Left ventricle myocardium inferior (tissue), 1 donor: ENCODE measurements at regions not wholly inside any gene's neighbourhood (a gene's known extent, or its start where the extent isn't known, plus 50 kb on each side); places are given as distances from the start of the nearest gene placed in this dataset.
A peak's percentile ranks its signal among the peaks of the same experiment; 100 is the strongest.

Experiments used
- DNase-seq: peaks from one replicate; pipeline ENCODE4 v3.0.0-alpha.2; 2020
- H3K27ac ChIP-seq: fragments of 200-600 bp; replicated peaks from 2 replicates; pipeline ENCODE4 v1.8.0; 2021
- H3K27me3 ChIP-seq: fragments of 200-600 bp; 2 replicates; pipeline ENCODE4 v1.8.0; 2021; ENCODE audit warnings: low read depth
- H3K36me3 ChIP-seq: fragments of 200-600 bp; 2 replicates; pipeline ENCODE4 v1.8.0; 2021
- H3K4me1 ChIP-seq: fragments of 200-600 bp; 2 replicates; pipeline ENCODE4 v1.8.0; 2021
- H3K4me3 ChIP-seq: fragments of 200-600 bp; 2 replicates; pipeline ENCODE4 v1.8.0; 2021; ENCODE audit warnings: mild to moderate bottlenecking, moderate library complexity
- H3K9me3 ChIP-seq: fragments of 200-600 bp; replicated peaks from 2 replicates; pipeline ENCODE4 v1.8.0; 2021
- intact Hi-C: fragments of 100-400 bp; cut with micrococcal nuclease; formaldehyde crosslinking; loops from one replicate; pipeline ENCODE4 v1.11.0; 2022
- TF ChIP-seq, protein P1 (sequence below): fragments of 200-600 bp; IDR thresholded peaks from 2 replicates; pipeline ENCODE4 v1.8.0; 2021; ENCODE audit warnings: antibody characterized with exemption, mild to moderate bottlenecking, borderline replicate concordance
- donor health status: DM: no; HTN: yes; CAD: no; lungs with severe emphysema.

DNA sequence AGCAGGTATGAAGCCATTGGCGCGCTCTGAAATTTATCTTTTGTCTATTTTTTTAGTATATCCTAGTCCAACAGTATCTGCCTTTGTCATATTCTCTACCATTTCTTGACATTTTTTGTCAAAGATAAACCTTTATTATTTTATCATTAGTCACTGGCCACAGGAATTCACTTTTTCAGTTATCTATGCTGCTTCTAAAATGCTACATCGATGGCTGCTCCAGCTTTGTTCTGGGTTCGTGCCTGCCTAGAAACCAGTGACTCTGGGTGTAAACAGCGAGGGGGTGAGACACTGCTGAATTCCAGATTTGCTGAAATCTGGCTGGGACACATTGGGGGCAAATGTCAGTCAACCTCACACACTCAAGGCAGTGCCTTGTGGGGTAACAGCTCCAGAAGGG, 193.4 kb downstream of the CDC5L start:
- Histone ChIP-seq H3K4me3 (no peak overlapping the region), H3K27ac (no peak overlapping the region), H3K9me3 (peaks cover 36% of the 10 kb centered on the region), H3K27me3 (no peaks in the 10 kb centered on the region), H3K4me1 (no peaks in the 10 kb centered on the region), H3K36me3 (no peaks in the 10 kb centered on the region)
- intact Hi-C loops = no loop called here
- DNase-seq = no peak
- TF ChIP-seq, protein P1, sequence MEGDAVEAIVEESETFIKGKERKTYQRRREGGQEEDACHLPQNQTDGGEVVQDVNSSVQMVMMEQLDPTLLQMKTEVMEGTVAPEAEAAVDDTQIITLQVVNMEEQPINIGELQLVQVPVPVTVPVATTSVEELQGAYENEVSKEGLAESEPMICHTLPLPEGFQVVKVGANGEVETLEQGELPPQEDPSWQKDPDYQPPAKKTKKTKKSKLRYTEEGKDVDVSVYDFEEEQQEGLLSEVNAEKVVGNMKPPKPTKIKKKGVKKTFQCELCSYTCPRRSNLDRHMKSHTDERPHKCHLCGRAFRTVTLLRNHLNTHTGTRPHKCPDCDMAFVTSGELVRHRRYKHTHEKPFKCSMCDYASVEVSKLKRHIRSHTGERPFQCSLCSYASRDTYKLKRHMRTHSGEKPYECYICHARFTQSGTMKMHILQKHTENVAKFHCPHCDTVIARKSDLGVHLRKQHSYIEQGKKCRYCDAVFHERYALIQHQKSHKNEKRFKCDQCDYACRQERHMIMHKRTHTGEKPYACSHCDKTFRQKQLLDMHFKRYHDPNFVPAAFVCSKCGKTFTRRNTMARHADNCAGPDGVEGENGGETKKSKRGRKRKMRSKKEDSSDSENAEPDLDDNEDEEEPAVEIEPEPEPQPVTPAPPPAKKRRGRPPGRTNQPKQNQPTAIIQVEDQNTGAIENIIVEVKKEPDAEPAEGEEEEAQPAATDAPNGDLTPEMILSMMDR = no peak

GRCh38 chr6:44582930-44583329, 195.4 kb downstream of the CDC5L start:
- intact Hi-C loops = no loop called here
- no peak for DNase-seq
- TF ChIP-seq, protein P1 = no peak
- Histone ChIP-seq H3K36me3 (no peaks in the 10 kb centered on the region), H3K9me3 (peaks cover 36% of the 10 kb centered on the region), H3K4me1 (no peaks in the 10 kb centered on the region), H3K4me3 (no peak overlapping the region), H3K27ac (no peak overlapping the region), H3K27me3 (no peaks in the 10 kb centered on the region)

- no peaks in the 10 kb centered on the region for H3K4me1 ChIP-seq
- TF ChIP-seq, protein P1 = no peak
- H3K9me3 ChIP-seq = peaks cover 2% of the 10 kb centered on the region
- H3K27ac ChIP-seq = no peak overlapping the region
- no peak overlapping the region for H3K4me3 ChIP-seq
- H3K36me3 ChIP-seq = no peaks in the 10 kb centered on the region
- no peak for DNase-seq
- no peaks in the 10 kb centered on the region for H3K27me3 ChIP-seq
- intact Hi-C loops = no loop called here
Measured at GRCh38 chr6:44590471-44590870, 203.0 kb downstream of the CDC5L start.

GRCh38 chr6:44593539-44593944, 206.0 kb downstream of the CDC5L start:
- DNase-seq = no peak
- intact Hi-C loops = no loop called here
- no peaks in the 10 kb centered on the region for H3K4me1 ChIP-seq

DNA sequence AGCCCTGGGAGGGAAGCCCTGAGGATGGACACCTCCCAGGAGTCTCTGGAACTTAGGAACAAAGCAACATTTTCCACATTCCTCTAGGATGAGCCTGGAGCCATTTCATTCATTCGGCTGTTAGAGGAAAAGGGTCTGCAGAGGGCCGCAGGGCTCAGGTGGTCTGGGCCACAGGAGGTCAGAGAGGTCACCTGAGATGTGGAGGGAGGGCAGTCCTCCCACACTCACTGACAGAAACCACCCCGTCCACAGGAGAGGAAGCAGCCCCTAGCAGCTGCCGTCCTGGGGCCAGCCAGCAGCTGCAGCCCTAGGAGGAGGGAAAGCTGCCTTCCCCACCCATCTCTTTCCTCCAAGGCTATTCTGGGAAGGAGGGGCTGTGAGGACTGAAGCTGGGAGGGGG, 207.0 kb downstream of the CDC5L start:
- intact Hi-C loops = no loop called here
- TF ChIP-seq, protein P1 = no peak
- no peaks in the 10 kb centered on the region for H3K36me3 ChIP-seq
- peaks cover 15% of the 10 kb centered on the region for H3K27me3 ChIP-seq
- no peak overlapping the region for H3K4me3 ChIP-seq
- H3K9me3 ChIP-seq = peaks cover 10% of the 10 kb centered on the region
- H3K27ac ChIP-seq = no peak overlapping the region
- DNase-seq = no peak
- H3K4me1 ChIP-seq = no peaks in the 10 kb centered on the region

More at GRCh38 chr6:44593539-44593944, 206.0 kb downstream of the CDC5L start:
- peaks cover 10% of the 10 kb centered on the region for H3K9me3 ChIP-seq
- H3K27me3 ChIP-seq = peaks cover 8% of the 10 kb centered on the region
- TF ChIP-seq, protein P1 = peak; percentile 63
- H3K4me3 ChIP-seq = no peak overlapping the region
- H3K27ac ChIP-seq = no peak overlapping the region
- H3K36me3 ChIP-seq = no peaks in the 10 kb centered on the region

DNA sequence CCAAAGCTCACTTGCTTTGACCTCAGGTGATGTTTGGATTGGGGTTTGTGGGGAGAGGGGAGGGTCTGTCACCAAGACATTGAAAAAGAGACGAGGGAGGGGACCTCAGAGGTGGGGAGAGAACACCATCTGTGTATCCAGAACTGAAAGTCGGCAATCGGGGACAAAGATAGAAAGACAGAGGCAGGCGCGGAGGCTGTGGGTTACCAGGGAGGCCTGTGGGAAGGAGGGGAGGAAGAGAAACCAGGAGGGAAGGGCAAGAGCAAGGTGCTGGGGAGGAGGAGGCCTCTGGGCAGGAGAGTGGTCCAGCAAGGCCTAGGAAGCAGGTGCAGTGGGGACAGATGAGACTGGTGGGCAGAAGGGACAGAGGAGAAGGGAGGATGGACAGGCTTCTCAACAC, 211.2 kb downstream of the CDC5L start:
- Histone ChIP-seq H3K27ac (no peak overlapping the region), H3K4me1 (peaks cover 4% of the 10 kb centered on the region), H3K9me3 (peaks cover 10% of the 10 kb centered on the region), H3K36me3 (no peaks in the 10 kb centered on the region), H3K4me3 (no peak overlapping the region), H3K27me3 (peaks cover 20% of the 10 kb centered on the region)
- no peak for DNase-seq
- intact Hi-C loops = no loop called here
- TF ChIP-seq, protein P1 = no peak
